GM12875 (cell line): ENCODE measurements at regions not wholly inside any gene's neighbourhood (a gene's known extent, or its start where the extent isn't known, plus 50 kb on each side); places are given as distances from the start of the nearest gene placed in this dataset.

ENCODE experiments used
- H3K4me3 ChIP-seq: one replicate; pipeline ENCODE4 v1.5.1; 2011; ENCODE audit warnings: low read depth, low read length, control low read depth
- CTCF ChIP-seq: IDR thresholded peaks from 2 replicates; pipeline ENCODE4 v1.5.1; 2011; ENCODE audit warnings: low read depth, mild to moderate bottlenecking, control low read depth, inconsistent platforms, low read length, moderate library complexity, borderline replicate concordance; ENCODE audit not compliant: insufficient read depth

- no peak overlapping the region for H3K4me3 ChIP-seq
- TF ChIP-seq CTCF: no peak
Observed at GRCh38 chr2:217075268-217076057, 215.6 kb upstream of the TNP1 start.

- H3K4me3 ChIP-seq: no peak overlapping the region
Observed at GRCh38 chr2:217074576-217075255, 214.9 kb upstream of the TNP1 start.

DNA sequence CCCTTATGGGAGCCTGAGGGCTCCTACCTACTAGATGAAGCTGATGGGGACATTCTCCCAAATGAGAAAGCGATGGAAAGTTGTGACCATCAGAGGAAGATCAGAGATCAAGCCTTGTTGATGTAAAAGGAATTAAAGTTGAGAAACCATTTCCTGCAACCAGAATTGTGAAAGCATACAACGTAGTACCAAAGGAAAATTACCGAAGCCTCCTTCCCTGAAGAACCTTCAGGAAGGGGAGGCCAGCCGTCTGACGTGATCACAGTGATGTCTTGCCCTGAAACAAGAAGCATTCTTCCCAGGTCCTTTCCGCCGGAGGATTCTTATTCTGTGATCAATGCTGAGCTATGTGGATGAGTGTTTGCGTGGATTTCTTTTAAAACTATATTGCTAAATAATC, 211.6 kb upstream of the TNP1 start:
- TF ChIP-seq CTCF: no peak
- H3K4me3 ChIP-seq: no peak overlapping the region

More at GRCh38 chr2:217074576-217075255, 214.9 kb upstream of the TNP1 start:
- TF ChIP-seq CTCF: no peak

DNA sequence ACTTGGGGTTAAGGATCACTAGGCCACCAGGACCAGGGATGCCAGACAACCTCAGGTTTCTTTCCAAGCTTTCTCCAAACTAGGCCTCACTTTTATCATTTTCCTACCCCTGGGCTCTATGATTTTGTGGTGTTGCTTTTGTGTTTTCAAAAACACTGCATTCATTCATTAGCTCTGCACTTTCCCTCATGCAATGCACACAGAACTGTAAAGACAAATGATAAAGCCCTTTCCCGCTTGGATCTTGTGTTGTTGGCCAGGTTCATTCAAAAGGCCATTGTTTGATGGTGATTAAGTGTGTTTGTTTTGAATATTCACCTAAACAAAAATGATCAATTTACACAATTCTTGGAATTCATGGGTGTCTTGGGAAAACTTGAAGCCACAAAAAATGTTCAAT, 210.7 kb upstream of the TNP1 start:
- no peak overlapping the region for H3K4me3 ChIP-seq
- no peak for TF ChIP-seq CTCF

DNA sequence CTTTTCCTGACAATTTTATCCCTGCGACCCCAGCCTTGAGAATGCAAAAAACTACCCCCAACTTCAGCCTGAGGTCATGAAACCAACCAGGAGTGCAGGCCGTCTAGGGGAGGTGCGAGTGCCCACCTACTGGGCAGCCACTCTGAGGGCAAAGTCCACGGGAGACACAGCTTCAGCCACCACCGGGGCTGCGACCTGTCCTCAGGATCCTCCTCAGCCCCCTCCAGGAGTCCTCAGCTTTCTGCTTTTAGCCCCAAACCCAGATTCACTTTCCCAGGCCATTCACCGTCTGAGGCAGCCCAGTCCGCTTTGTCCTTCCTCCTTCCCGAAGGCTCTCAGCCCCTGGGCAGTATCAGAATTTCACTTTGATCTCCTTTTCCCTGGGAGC, 210.2 kb upstream of the TNP1 start:
- no peak for TF ChIP-seq CTCF
- no peak overlapping the region for H3K4me3 ChIP-seq

DNA sequence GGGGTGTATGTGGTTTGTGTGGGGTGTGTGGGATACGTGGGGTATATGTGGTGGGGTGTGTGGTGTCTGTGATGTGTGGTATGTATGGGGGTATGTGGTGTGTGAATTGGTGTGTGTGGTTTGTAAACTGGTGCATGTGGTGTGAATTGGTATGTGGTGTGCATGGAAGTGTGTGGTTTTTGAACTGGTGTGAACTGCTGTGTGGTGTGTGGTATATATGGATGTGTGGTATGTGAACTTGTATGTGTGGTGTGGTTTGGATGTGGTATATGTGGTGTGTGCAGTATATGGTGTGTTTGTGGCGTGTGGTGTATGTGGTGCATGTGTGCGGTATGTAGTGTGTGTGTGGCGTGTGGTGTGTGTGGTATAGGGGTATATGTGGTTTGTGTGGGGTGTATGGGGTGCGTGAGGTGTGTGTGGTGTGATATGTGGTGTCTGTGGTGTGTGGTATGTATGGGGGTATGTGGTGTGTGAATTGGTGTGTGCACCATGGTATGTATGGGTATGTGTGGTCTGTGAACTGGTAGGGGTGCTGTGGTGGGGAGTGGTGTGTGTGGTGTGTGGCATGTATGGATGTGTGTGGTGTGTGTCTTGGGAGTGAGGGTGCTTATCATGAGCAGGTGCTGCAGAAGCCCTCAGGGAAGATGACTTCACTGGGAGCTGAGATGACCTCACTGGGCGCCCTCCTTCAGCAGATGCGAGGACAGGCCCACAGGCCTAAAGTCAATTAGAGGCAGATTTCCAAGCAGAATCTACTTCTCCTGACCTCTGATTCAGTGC, 209.6 kb upstream of the TNP1 start:
- no peak overlapping the region for H3K4me3 ChIP-seq
- no peak for TF ChIP-seq CTCF
